ENCODE measurements at regions not wholly inside any gene's neighbourhood (a gene's known extent, or its start where the extent isn't known, plus 50 kb on each side); places are given as distances from the start of the nearest gene placed in this dataset.

DNA sequence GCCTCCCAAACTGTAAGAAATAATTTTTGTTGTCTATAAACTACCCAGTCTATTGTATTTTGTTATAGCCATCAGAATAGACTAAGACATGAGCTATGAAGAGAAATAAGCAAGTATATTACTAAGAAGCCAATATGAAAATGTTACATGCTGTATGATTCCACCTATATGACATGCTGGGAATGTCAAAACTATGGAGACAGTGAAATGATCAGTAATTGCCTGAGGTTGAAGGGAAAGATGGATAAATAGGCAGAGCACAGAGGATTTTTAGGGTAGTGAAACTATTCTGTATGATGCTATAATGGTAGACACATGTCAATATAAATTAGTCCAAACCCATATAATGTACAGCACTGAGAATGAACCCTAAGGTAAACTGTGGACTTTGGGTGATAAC lies 261.3 kb upstream of the PCDH15 start:
- TF ChIP-seq, protein P1, sequence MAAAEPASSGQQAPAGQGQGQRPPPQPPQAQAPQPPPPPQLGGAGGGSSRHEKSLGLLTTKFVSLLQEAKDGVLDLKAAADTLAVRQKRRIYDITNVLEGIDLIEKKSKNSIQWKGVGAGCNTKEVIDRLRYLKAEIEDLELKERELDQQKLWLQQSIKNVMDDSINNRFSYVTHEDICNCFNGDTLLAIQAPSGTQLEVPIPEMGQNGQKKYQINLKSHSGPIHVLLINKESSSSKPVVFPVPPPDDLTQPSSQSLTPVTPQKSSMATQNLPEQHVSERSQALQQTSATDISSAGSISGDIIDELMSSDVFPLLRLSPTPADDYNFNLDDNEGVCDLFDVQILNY (CRISPR knock-in tag; IDR thresholded peaks at IDR 0.05), result no peak
- no peaks in the 10 kb centered on the region for H3K4me1 Mint-ChIP-seq
- no peak for ATAC-seq
- H3K4me3 Mint-ChIP-seq, result no peak overlapping the region
- H3K9me3 Mint-ChIP-seq, result peaks cover 4% of the 10 kb centered on the region
- DNase-seq (ENCODE audit: low spot score), result no peak
- H3K27me3 Mint-ChIP-seq (ENCODE audit: low read depth), result no peaks in the 10 kb centered on the region
- no peaks in the 10 kb centered on the region for H3K36me3 Mint-ChIP-seq
- H3K27ac Mint-ChIP-seq, result no peak overlapping the region
- ChIA-PET POLR2A (no interaction called here), CTCF (no interaction called here)

DNA sequence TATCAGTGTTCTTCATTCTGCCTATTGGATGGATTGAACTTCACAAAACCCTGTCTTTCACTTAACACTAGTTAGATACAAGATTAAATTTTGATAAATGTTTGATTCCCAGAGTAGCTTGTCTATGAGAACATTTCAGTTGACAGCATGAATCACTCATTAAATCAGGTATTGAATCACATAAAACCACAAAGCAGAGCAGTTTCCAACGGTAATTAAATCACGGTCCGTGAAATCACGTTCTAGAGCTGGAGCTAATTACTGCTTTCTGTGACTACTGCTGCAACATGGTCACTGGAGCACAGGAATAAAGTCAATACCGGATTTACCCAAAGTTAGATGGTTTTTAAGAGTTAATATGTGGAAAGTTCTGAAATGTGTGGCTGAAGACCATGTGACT lies 257.8 kb upstream of the PCDH15 start:
- Mint-ChIP-seq H3K27me3 (ENCODE audit: low read depth) (no peaks in the 10 kb centered on the region), H3K27ac (no peak overlapping the region), H3K4me3 (no peak overlapping the region), H3K36me3 (no peaks in the 10 kb centered on the region), H3K9me3 (peaks cover 13% of the 10 kb centered on the region), H3K4me1 (no peaks in the 10 kb centered on the region; the same call in 1 of the 2 replicates)
- DNase-seq (ENCODE audit: low spot score) (no peak), ATAC-seq (no peak)
- POLR2A ChIA-PET, result no interaction called here
- no peak for TF ChIP-seq ZNF121 (CRISPR knock-in tag; IDR thresholded peaks at IDR 0.05)
- no peak for TF ChIP-seq ZNF232 (CRISPR knock-in tag; IDR thresholded peaks at IDR 0.05)
- no peak for TF ChIP-seq NFE2L1 (CRISPR knock-in tag; IDR thresholded peaks at IDR 0.05)
- no peak for TF ChIP-seq TEAD1 (CRISPR knock-in tag; IDR thresholded peaks at IDR 0.05)
- TF ChIP-seq SOX15 (CRISPR knock-in tag; IDR thresholded peaks at IDR 0.05), result no peak
- TF ChIP-seq NR1H2 (CRISPR knock-in tag; IDR thresholded peaks at IDR 0.05), result no peak
- CTCF ChIA-PET, result no interaction called here

GRCh38 chr10:55051515-55051914 lies 250.5 kb upstream of the PCDH15 start:
- Mint-ChIP-seq H3K4me1 (peaks cover 12% of the 10 kb centered on the region), H3K9me3 (peaks cover 13% of the 10 kb centered on the region), H3K4me3 (no peak overlapping the region), H3K27me3 (ENCODE audit: low read depth) (no peaks in the 10 kb centered on the region), H3K36me3 (no peaks in the 10 kb centered on the region), H3K27ac (no peak overlapping the region)
- CTCF ChIA-PET, result no interaction called here
- POLR2A ChIA-PET, result no interaction called here
- DNase-seq (ENCODE audit: low spot score), result no peak
- TF ChIP-seq NFE2L1 (CRISPR knock-in tag; IDR thresholded peaks at IDR 0.05), result no peak
- ATAC-seq, result no peak

DNA sequence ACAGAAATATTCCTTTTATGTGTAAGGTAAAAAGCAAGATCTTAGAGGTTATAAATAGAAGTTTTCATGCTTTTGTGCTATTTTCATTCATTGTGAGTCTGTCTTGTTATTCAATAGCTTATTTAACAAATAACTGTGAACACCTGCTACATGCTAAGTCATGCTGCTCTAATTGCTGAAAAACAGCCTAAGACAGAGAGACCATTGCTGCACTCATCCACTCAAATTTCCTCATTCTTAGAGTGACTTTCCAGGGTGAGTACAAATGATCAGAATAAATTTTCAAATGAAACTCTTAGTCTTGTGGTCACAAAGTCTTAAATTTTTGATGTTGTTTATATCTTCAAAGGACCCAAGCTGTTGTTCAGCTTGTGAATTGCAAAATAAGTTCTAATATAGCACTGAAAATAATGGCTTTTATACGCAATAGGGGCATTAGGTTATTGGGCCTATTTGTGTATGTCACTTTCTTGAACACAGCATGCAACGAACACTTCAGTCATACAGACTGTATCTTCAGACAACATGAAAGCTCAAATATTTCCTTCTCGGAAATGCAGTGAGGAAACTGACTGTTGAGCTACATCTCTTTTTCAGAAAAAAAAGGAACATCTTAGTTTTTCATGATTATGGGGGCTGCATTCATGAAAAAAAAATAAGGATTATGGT lies 247.9 kb upstream of the PCDH15 start:
- H3K4me1 Mint-ChIP-seq, result peaks cover 12% of the 10 kb centered on the region
- CTCF ChIA-PET, result no interaction called here
- TF ChIP-seq FOXP4 (CRISPR knock-in tag; IDR thresholded peaks at IDR 0.05), result no peak
- TF ChIP-seq RORB (CRISPR knock-in tag; IDR thresholded peaks at IDR 0.05), result no peak
- TF ChIP-seq NR2C2 (CRISPR knock-in tag; IDR thresholded peaks at IDR 0.05), result no peak
- TF ChIP-seq ZNF532 (CRISPR knock-in tag; IDR thresholded peaks at IDR 0.05; ENCODE audit: borderline replicate concordance), result no peak
- no peak for TF ChIP-seq KAT7 (CRISPR knock-in tag; IDR thresholded peaks at IDR 0.05; ENCODE audit: borderline replicate concordance)
- no peak for TF ChIP-seq SMAD3 (CRISPR knock-in tag; IDR thresholded peaks at IDR 0.05; ENCODE audit: borderline replicate concordance)
- no peak for TF ChIP-seq ZNF425 (CRISPR knock-in tag; conservative IDR thresholded peaks at IDR 0.05)
- TF ChIP-seq NFATC4 (CRISPR knock-in tag; IDR thresholded peaks at IDR 0.05), result no peak
- no peak for TF ChIP-seq SOX15 (CRISPR knock-in tag; IDR thresholded peaks at IDR 0.05)
- no peak for TF ChIP-seq TP53 (CRISPR knock-in tag; IDR thresholded peaks at IDR 0.05)
- TF ChIP-seq HMGA2 (CRISPR knock-in tag; IDR thresholded peaks at IDR 0.05), result no peak
- TF ChIP-seq MAX (CRISPR knock-in tag; IDR thresholded peaks at IDR 0.05), result no peak
- no peak for TF ChIP-seq TEAD1 (CRISPR knock-in tag; IDR thresholded peaks at IDR 0.05)
- no peak for TF ChIP-seq NFYB (CRISPR knock-in tag; conservative IDR thresholded peaks at IDR 0.05; ENCODE audit: low read depth)
- no peak for TF ChIP-seq FOXP1 (CRISPR knock-in tag; IDR thresholded peaks at IDR 0.05; ENCODE audit: borderline replicate concordance)

More for the DNA sequence above, 247.9 kb upstream of the PCDH15 start:
- POLR2A ChIA-PET, result no interaction called here
- H3K4me3 Mint-ChIP-seq, result no peak overlapping the region
- ATAC-seq (no peak), DNase-seq (ENCODE audit: low spot score) (no peak)
- peaks cover under 1% of the 10 kb centered on the region for H3K9me3 Mint-ChIP-seq
- no peaks in the 10 kb centered on the region for H3K27me3 Mint-ChIP-seq (ENCODE audit: low read depth)
- H3K36me3 Mint-ChIP-seq, result no peaks in the 10 kb centered on the region
- no peak overlapping the region for H3K27ac Mint-ChIP-seq

Measured in WTC11 (cell line).